ENCODE measurements at regions not wholly inside any gene's neighbourhood (a gene's known extent, or its start where the extent isn't known, plus 50 kb on each side); places are given as distances from the start of the nearest gene placed in this dataset.

GRCh38 chr5:158142156-158142555 lies 283.2 kb upstream of the CLINT1 start:
- TF ChIP-seq POLR2A (IDR thresholded peaks at IDR 0.05), result no peak
- no peak for TF ChIP-seq CTCF (IDR thresholded peaks at IDR 0.05)
- intact Hi-C loops (cut with DNase I; ENCODE audit: low total_unique reads), result no loop called here
- 52 to 56% methylated on average over 3 of the region's 3 CpGs for WGBS, 2 donors
- no peak for DNase-seq (ENCODE audit: low spot score in 2 of 2)
- H3K4me3 ChIP-seq (ENCODE audit: low read depth, poor library complexity, severe bottlenecking), result no peak overlapping the region

GRCh38 chr5:158140120-158140731 lies 281.3 kb upstream of the CLINT1 start:
- WGBS, 2 donors, result 67 to 72% methylated on average over 4 of the region's 4 CpGs
- intact Hi-C loops (cut with DNase I; ENCODE audit: low total_unique reads), result no loop called here
- no peak for TF ChIP-seq CTCF (IDR thresholded peaks at IDR 0.05)
- no peak for TF ChIP-seq POLR2A (IDR thresholded peaks at IDR 0.05)

GRCh38 chr5:158139161-158139560 lies 280.2 kb upstream of the CLINT1 start:
- DNase-seq (ENCODE audit: low spot score in 2 of 2), result no peak
- 69 to 77% methylated on average over 4 of the region's 4 CpGs for WGBS, 2 donors
- intact Hi-C loops (cut with DNase I; ENCODE audit: low total_unique reads), result no loop called here
- no peak for TF ChIP-seq CTCF (IDR thresholded peaks at IDR 0.05)
- H3K4me3 ChIP-seq (ENCODE audit: low read depth, poor library complexity, severe bottlenecking), result no peak overlapping the region

More at GRCh38 chr5:158140120-158140731, 281.3 kb upstream of the CLINT1 start:
- no peak overlapping the region for H3K4me3 ChIP-seq (ENCODE audit: low read depth, poor library complexity, severe bottlenecking)
- no peak for DNase-seq (ENCODE audit: low spot score in 2 of 2)

- no peak for TF ChIP-seq POLR2A (IDR thresholded peaks at IDR 0.05)
- TF ChIP-seq CTCF (IDR thresholded peaks at IDR 0.05), result no peak
- DNase-seq (ENCODE audit: low spot score in 2 of 2), result no peak
Measured at GRCh38 chr5:158135682-158136179, 276.8 kb upstream of the CLINT1 start.

GRCh38 chr5:158133369-158133768 lies 274.4 kb upstream of the CLINT1 start:
- 65 to 80% methylated on average over 1 of the region's 1 CpG for WGBS, 2 donors
- no peak overlapping the region for H3K4me3 ChIP-seq (ENCODE audit: low read depth, poor library complexity, severe bottlenecking)
- DNase-seq (ENCODE audit: low spot score in 2 of 2), result no peak
- intact Hi-C loops (cut with DNase I; ENCODE audit: low total_unique reads), result no loop called here
- TF ChIP-seq CTCF (IDR thresholded peaks at IDR 0.05) (no peak), POLR2A (IDR thresholded peaks at IDR 0.05) (no peak)

More at GRCh38 chr5:158135682-158136179, 276.8 kb upstream of the CLINT1 start:
- 33 to 71% methylated on average over 4 of the region's 4 CpGs for WGBS, 2 donors
- no peak overlapping the region for H3K4me3 ChIP-seq (ENCODE audit: low read depth, poor library complexity, severe bottlenecking)
- intact Hi-C loops (cut with DNase I; ENCODE audit: low total_unique reads), result no loop called here

GRCh38 chr5:158127536-158127935 lies 268.6 kb upstream of the CLINT1 start:
- 72 to 88% methylated on average over 3 of the region's 3 CpGs for WGBS, 2 donors
- DNase-seq (ENCODE audit: low spot score in 2 of 2), result no peak
- H3K4me3 ChIP-seq (ENCODE audit: low read depth, poor library complexity, severe bottlenecking), result no peak overlapping the region
- intact Hi-C loops (cut with DNase I; ENCODE audit: low total_unique reads), result no loop called here
- TF ChIP-seq CTCF (IDR thresholded peaks at IDR 0.05), result no peak
- TF ChIP-seq POLR2A (IDR thresholded peaks at IDR 0.05), result no peak

Data from lower leg skin (tissue), 4 donors.